HL-60/S4 (cell line): ENCODE measurements at regions not wholly inside any gene's neighbourhood (a gene's known extent, or its start where the extent isn't known, plus 50 kb on each side); places are given as distances from the start of the nearest gene placed in this dataset.

Experiments
- in situ Hi-C: fragments of 300-500 bp; cut with MboI; formaldehyde crosslinking; loops from 2 replicates; pipeline ENCODE4 v1.14.3; 2022; ENCODE audit warnings: low sequenced_read_pairs

DNA sequence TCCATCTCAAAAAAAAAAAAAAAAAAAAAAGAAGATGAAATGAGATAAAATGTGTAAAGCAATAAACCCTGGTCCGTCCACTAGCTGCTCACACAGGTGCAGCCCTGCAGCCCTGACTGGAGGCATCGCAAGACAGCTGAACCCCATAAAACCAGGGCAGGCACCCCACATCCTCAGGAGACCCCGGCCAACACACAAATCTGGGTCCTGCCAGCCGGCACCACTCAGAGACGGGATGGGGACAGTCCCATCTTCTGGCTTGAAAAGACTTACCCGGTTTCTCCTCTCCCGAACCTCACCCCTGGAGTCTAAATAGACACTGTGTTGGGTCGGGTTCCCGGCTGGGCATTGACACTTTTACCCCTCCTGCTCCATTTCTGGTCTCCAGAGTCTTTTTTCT lies 52.7 kb upstream of the TNRC6C start:
- in situ Hi-C loops: no loop called here

DNA sequence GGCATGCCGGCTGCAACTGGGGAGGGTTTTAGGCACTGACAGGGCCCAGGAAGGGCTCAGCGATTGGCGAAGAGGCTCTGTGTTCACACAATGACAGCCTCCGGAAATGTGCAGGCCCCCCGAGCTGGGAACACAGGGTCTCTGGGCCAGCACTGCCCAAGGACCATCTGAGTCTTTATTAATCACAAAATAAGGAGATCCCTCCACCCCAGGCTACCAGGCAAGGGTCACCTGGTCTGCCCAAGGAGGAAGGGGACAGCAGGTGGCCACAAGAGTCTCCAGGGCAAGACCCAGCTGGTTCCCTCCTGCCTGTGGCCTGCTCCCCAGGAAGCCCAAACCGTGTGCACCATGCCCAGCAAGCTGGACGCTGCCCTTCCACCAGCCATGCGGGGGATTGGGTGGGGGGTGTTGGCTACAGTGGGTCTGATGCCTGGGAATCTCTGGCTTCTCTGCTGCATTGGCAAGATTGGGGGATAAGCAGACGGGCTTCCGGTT lies 52.1 kb upstream of the TNRC6C start:
- in situ Hi-C loops: no loop called here

DNA sequence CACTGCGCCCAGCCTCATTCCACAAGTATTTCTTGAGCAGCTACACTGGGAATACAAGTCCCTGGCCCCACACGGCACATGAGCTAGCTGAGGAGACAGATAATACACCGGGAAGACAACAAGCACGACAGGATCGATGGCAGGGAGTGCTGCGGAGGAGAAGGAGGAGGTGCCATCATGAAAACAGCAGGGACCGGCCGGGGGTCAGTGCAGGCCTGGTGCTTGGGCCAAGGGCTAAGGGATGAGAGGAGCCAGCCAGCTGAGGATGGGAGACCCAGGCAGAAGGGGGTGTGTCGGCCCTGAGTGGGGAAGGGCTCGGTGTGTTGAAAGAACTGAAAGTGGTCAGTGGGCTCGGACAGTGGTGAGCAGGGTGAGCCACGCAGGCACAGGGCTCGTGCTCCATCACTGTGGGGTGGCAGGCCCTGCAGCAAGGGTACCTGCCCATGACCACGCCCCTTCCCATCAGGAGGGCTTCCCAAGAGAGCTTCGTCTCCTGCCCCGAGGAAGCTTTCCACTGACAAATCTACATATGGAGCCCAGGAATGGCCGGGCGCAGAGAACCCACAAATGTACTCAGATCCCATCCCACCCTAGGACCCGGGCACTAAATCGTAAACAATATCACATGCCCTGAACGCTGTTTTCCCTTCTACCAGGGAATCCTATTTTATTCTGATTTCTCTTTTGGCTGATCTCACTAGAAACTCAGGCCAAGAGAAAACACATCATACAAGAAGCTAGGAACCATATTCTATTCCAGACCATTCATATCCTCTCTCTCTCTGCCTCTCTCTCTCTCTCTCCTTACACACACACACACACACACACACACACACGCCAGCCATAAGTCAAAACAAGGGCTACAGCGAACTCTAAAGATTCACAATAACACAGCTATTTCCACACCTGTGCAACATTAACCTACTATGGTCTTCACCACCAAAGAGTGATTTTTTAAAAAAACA lies 50.7 kb upstream of the TNRC6C start:
- in situ Hi-C loops: no loop called here

DNA sequence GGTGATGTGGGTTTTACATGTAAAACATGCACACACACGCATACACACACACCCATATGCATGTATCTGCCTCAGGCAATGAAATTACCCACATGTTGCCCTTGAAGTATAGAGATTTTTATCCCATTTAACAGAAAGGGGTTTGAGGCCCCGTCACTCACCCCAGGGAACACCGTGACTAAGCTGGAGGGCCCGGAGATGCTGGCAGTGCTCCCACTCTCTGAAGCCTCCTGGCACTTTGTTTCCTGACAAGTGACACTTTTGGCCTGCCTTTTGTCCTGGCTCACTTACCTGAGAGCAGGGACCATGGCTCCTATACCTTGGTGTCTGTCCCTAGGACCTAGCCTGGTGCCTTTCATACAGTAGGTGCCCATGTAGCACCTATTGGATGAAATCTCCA lies 50.0 kb upstream of the TNRC6C start:
- in situ Hi-C loops: no loop called here
